GM23338 (cell line): ENCODE measurements at regions not wholly inside any gene's neighbourhood (a gene's known extent, or its start where the extent isn't known, plus 50 kb on each side); places are given as distances from the start of the nearest gene placed in this dataset.

ENCODE experiments used
- ATAC-seq: fragments of 200-7000 bp; cut with Tn5 transposase; 3 replicates; pipeline ENCODE4 v1.9.1; 2020
- DNase-seq: peaks from one replicate; pipeline ENCODE4 v3.0.0-alpha.2; 2015; ENCODE audit warnings: low spot score
- H2AFZ ChIP-seq: fragments of 200-600 bp; sonication (generic); 2 replicates; pipeline ENCODE4 v1.8.0; 2016; ENCODE audit warnings: antibody characterized with exemption, mild to moderate bottlenecking, moderate library complexity
- H3F3A ChIP-seq: fragments of 200-600 bp; sonication (generic); replicated peaks from 2 replicates; pipeline ENCODE4 v1.8.0; 2017; ENCODE audit warnings: antibody characterized with exemption, mixed run types, low read depth
- H3K27ac ChIP-seq: fragments of 200-600 bp; sonication (generic); 2 replicates; pipeline ENCODE4 v1.6.1; 2016; ENCODE audit warnings: low read depth
- H3K27me3 ChIP-seq: fragments of 200-600 bp; sonication (generic); 2 replicates; pipeline ENCODE4 v1.8.0; 2016; ENCODE audit warnings: mild to moderate bottlenecking, mixed run types, moderate library complexity; ENCODE audit not compliant: insufficient read depth
- H3K36me3 ChIP-seq: fragments of 200-600 bp; sonication (generic); 2 replicates; pipeline ENCODE4 v1.8.0; 2016; ENCODE audit warnings: mild to moderate bottlenecking; ENCODE audit not compliant: insufficient read depth
- H3K4me1 ChIP-seq: fragments of 200-600 bp; sonication (generic); 2 replicates; pipeline ENCODE4 v1.8.0; 2016; ENCODE audit warnings: mild to moderate bottlenecking, moderate library complexity; ENCODE audit not compliant: insufficient read depth
- H3K4me2 ChIP-seq: fragments of 200-600 bp; sonication (generic); 2 replicates; pipeline ENCODE4 v1.7.1; 2017; ENCODE audit warnings: mixed run types
- H3K4me3 ChIP-seq: fragments of 200-600 bp; sonication (generic); 2 replicates; pipeline ENCODE4 v1.6.1; 2016; ENCODE audit warnings: mixed run types
- H3K79me2 ChIP-seq: fragments of 200-600 bp; sonication (generic); replicated peaks from 2 replicates; pipeline ENCODE4 v1.8.0; 2017; ENCODE audit warnings: mild to moderate bottlenecking; ENCODE audit not compliant: insufficient read depth
- H3K9me2 ChIP-seq: fragments of 200-600 bp; sonication (generic); 2 replicates; pipeline ENCODE4 v1.8.0; 2017; ENCODE audit not compliant: insufficient read depth
- H4K20me1 ChIP-seq: fragments of 200-600 bp; sonication (generic); replicated peaks from 2 replicates; pipeline ENCODE4 v1.8.0; 2017; ENCODE audit warnings: mild to moderate bottlenecking; ENCODE audit not compliant: insufficient read depth
- H3K27ac Mint-ChIP-seq: 2 replicates; pipeline ENCODE4 v1.8.0; 2020; ENCODE audit warnings: inconsistent platforms, mild to moderate bottlenecking, moderate library complexity, mixed read lengths
- H3K27me3 Mint-ChIP-seq: 3 replicates; pipeline ENCODE4 v1.8.0; 2022; ENCODE audit warnings: low read depth, mild to moderate bottlenecking, moderate library complexity, mixed read lengths, inconsistent platforms; ENCODE audit not compliant: insufficient read depth, poor library complexity
- H3K36me3 Mint-ChIP-seq: 3 replicates; pipeline ENCODE4 v1.8.0; 2021; ENCODE audit warnings: low read depth, mild to moderate bottlenecking, inconsistent platforms, moderate library complexity, mixed read lengths
- H3K4me1 Mint-ChIP-seq: 3 replicates; pipeline ENCODE4 v1.8.0; 2020; ENCODE audit warnings: mild to moderate bottlenecking, inconsistent platforms, mixed read lengths
- H3K4me3 Mint-ChIP-seq: 3 replicates; pipeline ENCODE4 v1.8.0; 2021; ENCODE audit warnings: moderate library complexity, mild to moderate bottlenecking, inconsistent platforms, mixed read lengths
- H3K9me3 Mint-ChIP-seq: 3 replicates; pipeline ENCODE4 v1.8.0; 2020; ENCODE audit warnings: moderate library complexity, mild to moderate bottlenecking, inconsistent platforms, mixed read lengths
- CREB1 ChIP-seq: fragments of 250-450 bp; sonication (Bioruptor Pico); IDR thresholded peaks from 2 replicates; pipeline ENCODE4 v1.5.0; 2020; ENCODE audit warnings: low read depth, mild to moderate bottlenecking, moderate library complexity
- EZH2 ChIP-seq: fragments of 200-600 bp; sonication (generic); IDR thresholded peaks from one replicate; pipeline ENCODE4 v1.8.0; 2017; ENCODE audit warnings: antibody characterized with exemption, mild to moderate bottlenecking, low read depth; ENCODE audit not compliant: unreplicated experiment
- NANOG ChIP-seq: IDR thresholded peaks from 2 replicates; pipeline ENCODE4 v1.6.1; 2016; ENCODE audit warnings: antibody characterized with exemption, borderline replicate concordance
- POLR2AphosphoS5 ChIP-seq: IDR thresholded peaks from 2 replicates; pipeline ENCODE4 v1.6.1; 2016; ENCODE audit warnings: antibody characterized with exemption, low read depth
- STAT1 ChIP-seq: IDR thresholded peaks from one replicate; pipeline ENCODE4 v1.6.1; 2016; ENCODE audit warnings: antibody characterized with exemption; ENCODE audit not compliant: unreplicated experiment
- ZNF331 ChIP-seq: fragments of 250-450 bp; sonication (Bioruptor Pico); IDR thresholded peaks from 2 replicates; pipeline ENCODE4 v1.5.0; 2020; ENCODE audit warnings: low read depth, mild to moderate bottlenecking, moderate library complexity
- TF ChIP-seq, protein P1 (sequence below): fragments of 250-450 bp; sonication (Bioruptor Pico); IDR thresholded peaks from 2 replicates; pipeline ENCODE4 v1.5.0; 2020; ENCODE audit warnings: mild to moderate bottlenecking, moderate library complexity
- TF ChIP-seq, protein P2 (sequence below), 2 experiments: fragments of 200-600 bp in 1 of 2; sonication (generic) in 1 of 2; conservative IDR thresholded peaks; 2 replicates each; pipeline versions ENCODE4 v1.5.1 to v1.6.1; 2016 to 2017; ENCODE audit warnings: antibody characterized with exemption in 2 of 2, low read depth in 2 of 2, mild to moderate bottlenecking in 2 of 2, moderate library complexity in 1 of 2

DNA sequence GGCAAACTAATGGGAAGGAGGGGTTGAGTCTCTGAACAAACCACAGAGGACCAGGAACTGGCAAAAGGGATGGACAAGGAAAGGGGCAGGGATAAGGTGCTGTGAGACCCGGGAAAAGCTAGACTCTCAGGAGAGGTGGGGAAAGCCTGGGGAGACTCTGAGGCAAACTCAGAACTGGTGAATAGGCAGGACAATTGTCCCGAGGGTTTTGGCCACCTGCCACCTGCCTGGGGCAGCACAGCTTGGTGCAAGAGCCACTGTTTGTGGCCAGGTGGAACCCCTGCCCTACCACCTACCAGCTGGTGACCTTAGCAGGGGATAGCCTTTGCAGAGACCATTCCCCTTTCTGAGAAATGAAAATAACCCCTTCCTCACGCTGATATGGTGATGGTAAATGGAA lies 129.4 kb upstream of the ASB18 start:
- Histone ChIP-seq H3K79me2 (no peaks in the 10 kb centered on the region), H3K4me1 (no peaks in the 10 kb centered on the region), H3K4me3 (no peak overlapping the region), H3F3A (no peaks in the 10 kb centered on the region), H2AFZ (no peak overlapping the region), H3K4me2 (no peak overlapping the region), H3K27ac (no peak overlapping the region), H3K36me3 (no peaks in the 10 kb centered on the region), H4K20me1 (no peaks in the 10 kb centered on the region), H3K9me2 (peaks cover 4% of the 10 kb centered on the region; the same call in 1 of the 2 replicates), H3K27me3 (no peaks in the 10 kb centered on the region)
- Mint-ChIP-seq H3K36me3 (peaks cover 13% of the 10 kb centered on the region; the same call in 2 of the 3 replicates), H3K27me3 (peaks cover 7% of the 10 kb centered on the region), H3K9me3 (peaks cover 3% of the 10 kb centered on the region; the same call in 1 of the 3 replicates), H3K4me1 (peaks cover 24% of the 10 kb centered on the region), H3K27ac (no peak overlapping the region), H3K4me3 (no peak overlapping the region)
- ATAC-seq = no peak
- TF ChIP-seq STAT1 (no peak), ZNF331 (CRISPR knock-in tag) (no peak), CREB1 (CRISPR knock-in tag) (no peak), NANOG (no peak), POLR2AphosphoS5 (no peak)
- TF ChIP-seq, protein P1, sequence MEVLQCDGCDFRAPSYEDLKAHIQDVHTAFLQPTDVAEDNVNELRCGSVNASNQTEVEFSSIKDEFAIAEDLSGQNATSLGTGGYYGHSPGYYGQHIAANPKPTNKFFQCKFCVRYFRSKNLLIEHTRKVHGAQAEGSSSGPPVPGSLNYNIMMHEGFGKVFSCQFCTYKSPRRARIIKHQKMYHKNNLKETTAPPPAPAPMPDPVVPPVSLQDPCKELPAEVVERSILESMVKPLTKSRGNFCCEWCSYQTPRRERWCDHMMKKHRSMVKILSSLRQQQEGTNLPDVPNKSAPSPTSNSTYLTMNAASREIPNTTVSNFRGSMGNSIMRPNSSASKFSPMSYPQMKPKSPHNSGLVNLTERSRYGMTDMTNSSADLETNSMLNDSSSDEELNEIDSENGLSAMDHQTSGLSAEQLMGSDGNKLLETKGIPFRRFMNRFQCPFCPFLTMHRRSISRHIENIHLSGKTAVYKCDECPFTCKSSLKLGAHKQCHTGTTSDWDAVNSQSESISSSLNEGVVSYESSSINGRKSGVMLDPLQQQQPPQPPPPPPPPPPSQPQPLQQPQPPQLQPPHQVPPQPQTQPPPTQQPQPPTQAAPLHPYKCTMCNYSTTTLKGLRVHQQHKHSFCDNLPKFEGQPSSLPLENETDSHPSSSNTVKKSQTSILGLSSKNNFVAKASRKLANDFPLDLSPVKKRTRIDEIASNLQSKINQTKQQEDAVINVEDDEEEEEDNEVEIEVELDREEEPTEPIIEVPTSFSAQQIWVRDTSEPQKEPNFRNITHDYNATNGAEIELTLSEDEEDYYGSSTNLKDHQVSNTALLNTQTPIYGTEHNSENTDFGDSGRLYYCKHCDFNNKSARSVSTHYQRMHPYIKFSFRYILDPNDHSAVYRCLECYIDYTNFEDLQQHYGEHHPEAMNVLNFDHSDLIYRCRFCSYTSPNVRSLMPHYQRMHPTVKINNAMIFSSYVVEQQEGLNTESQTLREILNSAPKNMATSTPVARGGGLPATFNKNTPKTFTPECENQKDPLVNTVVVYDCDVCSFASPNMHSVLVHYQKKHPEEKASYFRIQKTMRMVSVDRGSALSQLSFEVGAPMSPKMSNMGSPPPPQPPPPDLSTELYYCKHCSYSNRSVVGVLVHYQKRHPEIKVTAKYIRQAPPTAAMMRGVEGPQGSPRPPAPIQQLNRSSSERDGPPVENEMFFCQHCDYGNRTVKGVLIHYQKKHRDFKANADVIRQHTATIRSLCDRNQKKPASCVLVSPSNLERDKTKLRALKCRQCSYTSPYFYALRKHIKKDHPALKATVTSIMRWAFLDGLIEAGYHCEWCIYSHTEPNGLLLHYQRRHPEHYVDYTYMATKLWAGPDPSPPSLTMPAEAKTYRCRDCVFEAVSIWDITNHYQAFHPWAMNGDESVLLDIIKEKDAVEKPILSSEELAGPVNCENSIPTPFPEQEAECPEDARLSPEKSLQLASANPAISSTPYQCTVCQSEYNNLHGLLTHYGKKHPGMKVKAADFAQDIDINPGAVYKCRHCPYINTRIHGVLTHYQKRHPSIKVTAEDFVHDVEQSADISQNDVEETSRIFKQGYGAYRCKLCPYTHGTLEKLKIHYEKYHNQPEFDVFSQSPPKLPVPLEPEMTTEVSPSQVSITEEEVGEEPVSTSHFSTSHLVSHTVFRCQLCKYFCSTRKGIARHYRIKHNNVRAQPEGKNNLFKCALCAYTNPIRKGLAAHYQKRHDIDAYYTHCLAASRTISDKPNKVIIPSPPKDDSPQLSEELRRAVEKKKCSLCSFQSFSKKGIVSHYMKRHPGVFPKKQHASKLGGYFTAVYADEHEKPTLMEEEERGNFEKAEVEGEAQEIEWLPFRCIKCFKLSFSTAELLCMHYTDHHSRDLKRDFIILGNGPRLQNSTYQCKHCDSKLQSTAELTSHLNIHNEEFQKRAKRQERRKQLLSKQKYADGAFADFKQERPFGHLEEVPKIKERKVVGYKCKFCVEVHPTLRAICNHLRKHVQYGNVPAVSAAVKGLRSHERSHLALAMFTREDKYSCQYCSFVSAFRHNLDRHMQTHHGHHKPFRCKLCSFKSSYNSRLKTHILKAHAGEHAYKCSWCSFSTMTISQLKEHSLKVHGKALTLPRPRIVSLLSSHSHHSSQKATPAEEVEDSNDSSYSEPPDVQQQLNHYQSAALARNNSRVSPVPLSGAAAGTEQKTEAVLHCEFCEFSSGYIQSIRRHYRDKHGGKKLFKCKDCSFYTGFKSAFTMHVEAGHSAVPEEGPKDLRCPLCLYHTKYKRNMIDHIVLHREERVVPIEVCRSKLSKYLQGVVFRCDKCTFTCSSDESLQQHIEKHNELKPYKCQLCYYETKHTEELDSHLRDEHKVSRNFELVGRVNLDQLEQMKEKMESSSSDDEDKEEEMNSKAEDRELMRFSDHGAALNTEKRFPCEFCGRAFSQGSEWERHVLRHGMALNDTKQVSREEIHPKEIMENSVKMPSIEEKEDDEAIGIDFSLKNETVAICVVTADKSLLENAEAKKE (CRISPR knock-in tag) = no peak
- no peak for DNase-seq

DNA sequence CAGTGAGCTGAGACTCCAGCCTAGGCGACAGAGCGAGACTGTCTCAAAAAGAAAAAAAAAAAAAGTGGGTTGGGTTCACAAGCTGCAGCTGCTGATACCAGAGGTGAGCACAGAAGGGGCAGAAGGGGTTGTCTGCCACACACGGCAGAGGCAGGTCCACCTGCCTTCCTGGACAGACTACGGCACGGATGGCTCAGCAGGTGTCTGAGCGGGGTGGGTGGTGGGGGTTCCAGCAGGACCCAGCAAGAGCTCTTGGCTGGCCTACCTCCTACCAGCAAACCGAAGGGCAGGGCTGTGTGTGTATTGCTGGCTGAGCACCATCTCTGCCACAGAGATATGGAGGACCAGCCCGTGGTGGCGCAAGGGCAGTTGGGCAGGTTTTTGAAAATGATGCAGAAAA lies 130.4 kb upstream of the ASB18 start:
- H3K27me3 Mint-ChIP-seq = peaks cover 5% of the 10 kb centered on the region
- no peak overlapping the region for H3K4me3 Mint-ChIP-seq
- TF ChIP-seq EZH2 (no peak), NANOG (no peak), ZNF331 (CRISPR knock-in tag) (no peak)
- TF ChIP-seq, protein P2, sequence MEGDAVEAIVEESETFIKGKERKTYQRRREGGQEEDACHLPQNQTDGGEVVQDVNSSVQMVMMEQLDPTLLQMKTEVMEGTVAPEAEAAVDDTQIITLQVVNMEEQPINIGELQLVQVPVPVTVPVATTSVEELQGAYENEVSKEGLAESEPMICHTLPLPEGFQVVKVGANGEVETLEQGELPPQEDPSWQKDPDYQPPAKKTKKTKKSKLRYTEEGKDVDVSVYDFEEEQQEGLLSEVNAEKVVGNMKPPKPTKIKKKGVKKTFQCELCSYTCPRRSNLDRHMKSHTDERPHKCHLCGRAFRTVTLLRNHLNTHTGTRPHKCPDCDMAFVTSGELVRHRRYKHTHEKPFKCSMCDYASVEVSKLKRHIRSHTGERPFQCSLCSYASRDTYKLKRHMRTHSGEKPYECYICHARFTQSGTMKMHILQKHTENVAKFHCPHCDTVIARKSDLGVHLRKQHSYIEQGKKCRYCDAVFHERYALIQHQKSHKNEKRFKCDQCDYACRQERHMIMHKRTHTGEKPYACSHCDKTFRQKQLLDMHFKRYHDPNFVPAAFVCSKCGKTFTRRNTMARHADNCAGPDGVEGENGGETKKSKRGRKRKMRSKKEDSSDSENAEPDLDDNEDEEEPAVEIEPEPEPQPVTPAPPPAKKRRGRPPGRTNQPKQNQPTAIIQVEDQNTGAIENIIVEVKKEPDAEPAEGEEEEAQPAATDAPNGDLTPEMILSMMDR (conservative IDR thresholded peaks at IDR 0.05; ENCODE audit: low read depth in 2 of 2) = no peak

More for the DNA sequence above, 130.4 kb upstream of the ASB18 start:
- no peaks in the 10 kb centered on the region for H3K36me3 ChIP-seq
- Mint-ChIP-seq H3K36me3 (peaks cover 10% of the 10 kb centered on the region; the same call in 2 of the 3 replicates), H3K27ac (no peak overlapping the region), H3K4me1 (peaks cover 21% of the 10 kb centered on the region), H3K9me3 (no peaks in the 10 kb centered on the region; the same call in 2 of the 3 replicates)
- H3K4me2 ChIP-seq = no peak overlapping the region
- ATAC-seq = no peak
- H3K4me3 ChIP-seq = no peak overlapping the region
- no peaks in the 10 kb centered on the region for H3K27me3 ChIP-seq
- no peaks in the 10 kb centered on the region for H3K4me1 ChIP-seq
- H3K79me2 ChIP-seq = no peaks in the 10 kb centered on the region
- no peak overlapping the region for H2AFZ ChIP-seq
- no peak for DNase-seq
- peaks cover 4% of the 10 kb centered on the region; the same call in 1 of the 2 replicates for H3K9me2 ChIP-seq
- no peaks in the 10 kb centered on the region for H4K20me1 ChIP-seq
- no peaks in the 10 kb centered on the region for H3F3A ChIP-seq
- no peak overlapping the region for H3K27ac ChIP-seq
